Mucosa of rectum (tissue), 2 donors: ENCODE measurements at regions not wholly inside any gene's neighbourhood (a gene's known extent, or its start where the extent isn't known, plus 50 kb on each side); places are given as distances from the start of the nearest gene placed in this dataset.
"Not testable (repeated sequence)": the region's sequence is repeated elsewhere in the genome, so short reads cannot be mapped to it uniquely, and the experiment has no call there.

Source experiments
- H3K27ac ChIP-seq, 2 donors: one replicate each; pipeline ENCODE4 v1.7.0; 2013; ENCODE audit warnings: inconsistent platforms in 2 of 2, low read depth in 2 of 2, low read length in 2 of 2
- H3K27me3 ChIP-seq, 2 donors: one replicate each; pipeline ENCODE4 v1.7.0; 2013; ENCODE audit warnings: low read length in 2 of 2; ENCODE audit not compliant: control insufficient read depth in 2 of 2, insufficient read depth in 2 of 2
- H3K36me3 ChIP-seq, 2 donors: one replicate each; pipeline ENCODE4 v1.7.0; 2013; ENCODE audit warnings: low read length in 2 of 2; ENCODE audit not compliant: control insufficient read depth in 2 of 2, insufficient read depth in 2 of 2
- H3K4me1 ChIP-seq, 2 donors: one replicate each; pipeline ENCODE4 v1.7.0; 2013; ENCODE audit warnings: low read length in 2 of 2, mild to moderate bottlenecking in 1 of 2; ENCODE audit not compliant: control insufficient read depth in 2 of 2, insufficient read depth in 2 of 2
- H3K4me3 ChIP-seq, 2 donors: one replicate each; pipeline ENCODE4 v1.7.0; 2013; ENCODE audit warnings: low read length in 2 of 2
- H3K9ac ChIP-seq, 2 donors: one replicate each; pipeline ENCODE4 v1.7.0; 2013; ENCODE audit warnings: low read length in 2 of 2, low read depth in 1 of 2, mild to moderate bottlenecking in 1 of 2
- H3K9me3 ChIP-seq, 2 donors: one replicate each; pipeline ENCODE4 v1.7.0; 2013; ENCODE audit warnings: low read length in 2 of 2; ENCODE audit not compliant: control insufficient read depth in 2 of 2
- donor health status: healthy.
- donor health status: Normal muscosa, but diverticular disease.

DNA sequence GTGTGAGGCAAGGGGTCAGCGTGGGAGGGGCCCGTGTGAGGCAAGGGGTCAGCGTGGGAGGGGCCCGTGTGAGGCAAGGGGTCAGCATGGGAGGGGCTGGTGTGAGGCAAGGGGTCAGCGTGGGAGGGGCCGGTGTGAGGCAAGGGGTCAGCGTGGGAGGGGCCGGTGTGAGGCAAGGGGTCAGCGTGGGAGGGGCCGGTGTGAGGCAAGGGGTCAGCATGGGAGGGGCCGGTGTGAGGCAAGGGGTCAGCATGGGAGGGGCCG lies 119.2 kb downstream of the SEPTIN14 start:
- H3K4me3 ChIP-seq, H3K4me1 ChIP-seq, H3K36me3 ChIP-seq, H3K27me3 ChIP-seq, H3K27ac ChIP-seq, H3K9me3 ChIP-seq, H3K9ac ChIP-seq: not testable (repeated sequence)

DNA sequence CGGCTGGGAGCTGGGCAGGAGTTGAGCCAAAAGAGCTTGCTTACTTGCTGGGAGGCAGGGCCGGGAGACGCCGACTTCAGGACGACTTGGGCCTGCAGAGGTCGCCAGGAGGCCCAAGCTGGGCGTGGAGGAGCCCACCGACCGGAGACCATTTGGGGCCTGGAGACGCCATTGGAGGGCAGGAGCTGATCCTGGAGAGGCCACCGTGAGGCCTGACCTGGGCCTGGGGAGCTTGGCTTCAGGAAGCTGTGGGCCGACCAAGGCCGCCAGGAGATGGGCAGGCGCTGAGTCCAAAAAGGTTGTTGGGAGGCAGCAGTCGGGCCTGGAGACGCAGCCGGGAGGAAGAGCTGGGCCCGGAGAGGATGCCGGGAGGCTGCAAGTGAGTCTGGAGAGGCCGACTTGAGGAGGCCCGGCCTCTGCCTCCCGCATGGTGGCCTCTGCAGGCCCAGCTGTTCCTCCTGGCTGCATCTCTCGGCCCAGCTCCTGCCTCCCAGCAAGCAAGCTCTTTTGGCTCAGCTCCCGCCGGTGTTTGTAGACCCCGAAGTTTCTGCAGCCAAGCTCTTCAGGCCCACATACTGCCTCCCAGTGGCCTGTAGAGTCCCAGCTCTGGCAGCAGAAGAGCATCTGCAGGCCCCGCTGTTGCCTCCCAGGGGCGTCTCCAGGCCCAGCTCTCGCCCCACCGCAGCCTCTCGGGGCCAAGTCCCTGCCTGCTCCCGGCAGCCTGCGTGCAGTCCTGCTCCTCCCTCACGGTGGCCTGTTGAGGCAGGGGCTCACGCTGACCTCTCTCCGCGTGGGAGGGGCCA lies 119.7 kb downstream of the SEPTIN14 start:
- not testable (repeated sequence) for H3K36me3 ChIP-seq, H3K9me3 ChIP-seq

DNA sequence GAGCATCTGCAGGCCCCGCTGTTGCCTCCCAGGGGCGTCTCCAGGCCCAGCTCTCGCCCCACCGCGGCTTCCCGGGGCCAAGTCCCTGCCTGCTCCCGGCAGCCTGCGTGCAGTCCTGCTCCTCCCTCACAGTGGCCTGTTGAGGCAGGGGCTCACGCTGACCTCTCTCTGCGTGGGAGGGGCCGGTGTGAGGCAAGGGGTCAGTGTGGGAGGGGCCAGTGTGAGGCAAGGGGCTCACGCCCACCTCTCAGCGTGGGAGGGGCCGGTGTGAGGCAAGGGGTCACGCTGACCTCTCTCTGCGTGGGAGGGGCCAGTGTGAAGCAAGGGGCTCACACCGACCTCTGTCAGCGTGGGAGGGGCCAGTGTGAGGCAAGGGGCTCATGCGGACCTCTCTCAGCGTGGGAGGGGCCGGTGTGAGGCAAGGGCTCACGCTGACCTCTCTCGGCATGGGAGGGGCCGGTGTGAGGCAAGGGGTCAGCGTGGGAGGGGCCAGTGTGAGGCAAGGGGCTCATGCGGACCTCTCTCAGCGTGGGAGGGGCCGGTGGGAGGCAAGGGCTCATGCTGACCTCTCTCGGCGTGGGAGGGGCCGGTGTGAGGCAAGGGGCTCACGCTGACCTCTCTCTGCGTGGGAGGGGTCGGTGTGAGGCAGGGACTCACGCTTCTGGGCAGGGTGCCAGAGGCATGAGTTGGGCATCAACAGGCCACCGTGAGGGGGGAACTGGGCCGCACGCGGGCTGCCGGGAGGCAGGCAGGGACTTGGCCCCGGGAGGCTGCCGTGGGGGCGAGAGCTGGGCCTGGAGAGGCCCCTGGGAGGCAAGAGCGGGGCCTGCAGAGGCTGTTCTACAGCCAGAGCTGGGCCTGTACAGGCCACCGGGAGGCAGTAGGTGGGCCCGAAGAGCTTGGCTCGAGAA lies 120.6 kb downstream of the SEPTIN14 start:
- H3K9me3 ChIP-seq, H3K9ac ChIP-seq, H3K27ac ChIP-seq, H3K4me3 ChIP-seq, H3K36me3 ChIP-seq, H3K27me3 ChIP-seq, H3K4me1 ChIP-seq: not testable (repeated sequence)

More for the DNA sequence above, 119.7 kb downstream of the SEPTIN14 start:
- not testable (repeated sequence) for H3K4me3 ChIP-seq, H3K27me3 ChIP-seq, H3K9ac ChIP-seq, H3K4me1 ChIP-seq, H3K27ac ChIP-seq

DNA sequence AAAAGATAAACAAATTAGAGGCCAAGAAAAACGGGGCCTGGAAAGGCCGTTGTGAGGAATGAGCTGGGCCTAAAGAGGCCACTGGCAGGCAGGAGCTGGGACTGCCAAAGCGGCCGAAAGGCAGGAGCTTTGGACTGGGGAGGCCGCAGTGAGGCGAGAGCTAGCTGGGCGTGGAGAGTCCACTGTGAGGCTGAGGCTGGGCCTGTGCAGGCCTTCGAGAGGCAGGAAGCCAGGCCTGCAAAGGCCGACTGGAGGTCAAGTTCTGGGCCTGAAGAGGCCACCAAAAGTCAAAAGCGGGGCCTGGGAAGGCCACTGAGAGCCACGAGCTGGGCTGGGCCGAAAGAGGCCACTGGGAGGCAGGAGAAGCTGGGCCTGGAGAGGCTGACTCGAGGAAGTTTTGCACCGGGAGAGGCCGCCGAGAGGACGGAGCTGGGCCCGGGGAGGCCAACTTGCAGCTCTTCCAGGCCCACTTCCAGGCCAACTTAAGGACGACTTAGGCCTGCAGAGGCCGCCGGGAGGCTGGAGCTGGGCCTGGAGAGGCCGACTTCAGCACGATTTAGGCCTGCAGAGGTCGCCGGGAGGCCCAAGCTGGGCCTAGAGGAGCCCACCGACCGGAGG lies 121.8 kb downstream of the SEPTIN14 start:
- not testable (repeated sequence) for H3K9me3 ChIP-seq, H3K4me3 ChIP-seq, H3K27ac ChIP-seq, H3K27me3 ChIP-seq, H3K9ac ChIP-seq, H3K36me3 ChIP-seq, H3K4me1 ChIP-seq

DNA sequence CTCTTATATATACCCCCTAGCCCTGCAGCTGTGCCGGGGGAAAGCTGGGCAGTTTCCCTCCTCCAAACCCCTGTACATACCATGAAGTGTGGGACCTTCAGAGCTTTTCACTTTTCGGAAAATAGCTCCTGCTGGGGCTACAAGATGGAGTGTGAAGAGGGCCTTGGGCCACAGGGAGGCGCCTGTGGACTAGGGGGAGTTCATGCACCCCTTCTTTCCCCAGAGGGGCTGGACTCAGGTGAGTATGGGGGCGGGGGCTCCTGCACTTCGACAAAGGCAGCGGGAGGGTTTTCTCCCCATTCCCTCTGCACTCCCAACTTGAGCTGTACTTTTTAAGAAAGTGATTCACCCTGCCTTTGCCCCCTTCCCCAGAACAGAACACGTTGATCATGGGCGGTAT lies 122.5 kb downstream of the SEPTIN14 start:
- H3K4me3 ChIP-seq, H3K27me3 ChIP-seq, H3K36me3 ChIP-seq, H3K27ac ChIP-seq, H3K4me1 ChIP-seq, H3K9ac ChIP-seq, H3K9me3 ChIP-seq: not testable (repeated sequence)

DNA sequence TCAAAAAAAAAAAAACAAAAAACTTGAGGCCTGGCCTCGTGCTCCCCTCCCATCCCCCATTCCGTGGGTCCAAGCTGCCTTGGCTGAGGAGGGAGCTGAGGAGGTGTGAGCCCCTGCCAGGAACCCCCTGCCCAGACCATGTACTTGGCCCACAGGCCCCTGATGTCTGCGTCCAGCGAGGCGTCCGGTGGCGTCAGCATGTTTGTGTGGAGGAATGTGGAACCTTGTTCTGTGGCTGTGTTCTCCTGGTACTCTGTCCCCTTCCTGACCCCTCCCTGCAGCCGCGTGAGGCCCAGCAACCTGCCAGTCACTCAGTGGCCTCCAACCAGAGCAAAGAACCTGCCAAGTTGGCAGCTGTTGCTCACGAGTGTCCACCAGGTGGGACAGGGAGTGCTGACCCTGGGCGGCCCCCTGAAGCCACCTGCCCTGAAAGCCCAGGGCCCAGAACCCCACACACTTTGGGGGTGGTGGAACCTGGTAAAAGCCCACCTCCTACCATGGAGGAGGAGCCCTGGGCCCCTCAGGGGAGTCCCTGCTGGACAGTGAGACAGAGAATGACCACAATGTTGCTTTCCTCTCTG lies 125.8 kb downstream of the SEPTIN14 start:
- not testable (repeated sequence) for H3K27me3 ChIP-seq, H3K36me3 ChIP-seq, H3K9ac ChIP-seq, H3K4me1 ChIP-seq, H3K4me3 ChIP-seq, H3K9me3 ChIP-seq, H3K27ac ChIP-seq

DNA sequence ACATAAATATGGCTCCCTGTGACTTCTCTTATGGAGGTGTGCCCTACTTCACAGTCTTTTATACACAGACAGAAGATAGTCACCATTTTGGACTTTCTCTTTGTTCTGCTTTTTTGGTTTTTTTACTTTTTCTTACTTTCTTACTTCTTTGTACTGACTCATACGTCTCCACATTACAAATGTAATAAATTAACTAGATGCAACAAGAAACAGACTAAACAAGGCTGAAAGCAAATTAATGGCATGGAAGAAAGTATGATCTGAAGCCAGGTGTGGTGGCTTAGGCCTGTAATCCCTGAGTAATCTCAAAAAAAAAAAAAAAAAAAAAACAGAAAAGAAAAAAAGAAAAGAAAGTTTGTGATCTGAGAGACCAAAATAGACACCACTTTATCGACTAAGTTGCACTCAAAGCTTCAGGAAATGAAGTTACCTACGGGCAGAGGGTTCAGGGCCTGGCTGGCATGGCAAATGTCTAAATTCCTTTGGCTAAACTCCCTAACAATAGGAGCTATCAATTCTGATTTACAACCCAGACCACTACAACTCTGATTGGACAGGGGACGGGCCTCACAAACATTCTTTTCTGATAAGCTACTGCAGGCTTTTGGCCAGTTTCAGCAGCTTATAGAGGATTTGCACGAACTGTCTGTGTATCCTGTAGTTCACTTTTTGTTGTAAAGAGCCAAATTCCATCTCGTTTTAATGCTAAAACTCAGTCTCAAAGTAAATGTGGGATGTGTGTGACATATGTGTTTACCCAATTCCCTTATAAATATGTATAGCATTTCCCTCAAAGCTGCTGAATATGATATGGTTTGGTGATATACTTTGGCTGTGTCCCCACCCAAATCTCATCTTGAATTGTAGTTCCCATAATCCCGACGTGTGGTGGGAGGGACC lies 129.1 kb downstream of the SEPTIN14 start:
- Histone ChIP-seq H3K4me1 (no peaks in the 10 kb centered on the region), H3K36me3 (no peaks in the 10 kb centered on the region), H3K27ac (no peak overlapping the region)

DNA sequence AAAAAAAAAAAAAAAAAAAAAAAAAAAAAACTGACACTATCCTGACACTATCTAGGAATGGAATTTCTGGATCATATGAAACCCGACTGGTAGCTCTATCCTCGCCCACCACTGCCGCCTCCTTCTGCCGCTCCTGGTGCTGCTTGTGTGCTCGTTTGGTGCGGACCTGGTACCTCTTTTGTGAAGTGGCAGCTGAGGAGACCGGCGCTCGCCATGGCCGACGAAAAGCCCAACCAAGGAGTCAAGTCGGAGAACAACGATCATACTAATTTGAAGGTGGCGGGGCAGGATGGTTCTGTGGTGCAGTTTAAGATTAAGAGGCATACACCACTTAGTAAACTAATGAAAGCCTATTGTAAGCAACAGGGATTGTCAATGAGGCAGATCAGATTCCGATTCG lies 130.6 kb downstream of the SEPTIN14 start:
- Histone ChIP-seq H3K36me3 (no peaks in the 10 kb centered on the region), H3K9ac (no peak overlapping the region), H3K4me3 (no peak overlapping the region), H3K27ac (no peak overlapping the region), H3K9me3 (no peaks in the 10 kb centered on the region), H3K4me1 (no peaks in the 10 kb centered on the region), H3K27me3 (no peaks in the 10 kb centered on the region)

More for the DNA sequence above, 129.1 kb downstream of the SEPTIN14 start:
- no peak overlapping the region for H3K4me3 ChIP-seq
- H3K27me3 ChIP-seq = no peaks in the 10 kb centered on the region
- no peak overlapping the region for H3K9ac ChIP-seq
- H3K9me3 ChIP-seq = no peaks in the 10 kb centered on the region

DNA sequence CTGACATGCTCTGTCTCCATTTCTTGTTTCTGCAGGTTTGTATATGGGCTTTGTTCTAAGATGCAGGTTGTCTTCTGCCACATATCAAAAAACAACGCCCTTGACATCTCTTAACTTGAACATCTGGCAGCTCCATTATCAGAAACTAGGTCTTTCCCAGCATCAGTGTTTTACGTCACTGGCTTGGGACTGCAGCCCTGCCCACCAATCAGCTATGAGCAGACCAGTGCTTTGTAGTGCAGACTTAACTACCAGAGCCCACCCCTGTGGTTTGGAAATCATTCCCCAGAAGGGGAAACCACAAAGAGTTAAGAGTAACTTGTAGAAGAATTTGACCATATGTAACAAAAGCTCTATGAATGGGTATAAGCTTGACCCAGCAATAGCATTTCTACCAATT lies 132.4 kb downstream of the SEPTIN14 start:
- Histone ChIP-seq H3K4me1 (no peaks in the 10 kb centered on the region), H3K9ac (no peak overlapping the region), H3K36me3 (no peaks in the 10 kb centered on the region), H3K27ac (no peak overlapping the region), H3K27me3 (no peaks in the 10 kb centered on the region), H3K9me3 (no peaks in the 10 kb centered on the region), H3K4me3 (no peak overlapping the region)
